Activated T-helper 9 cell treated with anti-CD3 and anti-CD28 coated beads, Interleukin-2, amount 50 U/mL, for 16 hours (primary cell): ENCODE measurements at regions not wholly inside any gene's neighbourhood (a gene's known extent, or its start where the extent isn't known, plus 50 kb on each side); places are given as distances from the start of the nearest gene placed in this dataset.
"Not testable (repeated sequence)": the region's sequence is repeated elsewhere in the genome, so short reads cannot be mapped to it uniquely, and the experiment has no call there.

ENCODE experiments used
- DNase-seq: peaks from one replicate; pipeline ENCODE4 v3.0.0-alpha.2; 2020; ENCODE audit warnings: low read depth

DNA sequence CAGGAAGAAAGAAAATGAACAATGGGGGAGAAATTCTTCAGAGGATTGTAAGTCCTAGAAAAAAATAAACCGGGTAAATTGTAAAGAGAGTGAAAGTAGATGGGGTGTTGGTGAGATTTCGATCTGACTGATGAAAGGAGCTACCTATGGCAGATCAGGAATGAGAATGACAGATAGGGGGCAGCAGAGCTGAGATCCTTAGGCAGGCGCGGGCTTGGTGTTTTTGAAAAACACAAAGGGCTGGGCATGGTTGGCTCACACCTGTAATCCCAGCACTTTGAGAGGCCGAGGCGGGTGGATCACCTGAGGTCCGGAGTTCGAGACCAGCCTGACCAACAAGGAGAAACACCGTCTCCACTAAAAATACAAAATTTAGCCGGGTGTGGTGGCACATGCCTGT lies 1468.6 kb upstream of the SLC10A2 start:
- DNase-seq: no peak

DNA sequence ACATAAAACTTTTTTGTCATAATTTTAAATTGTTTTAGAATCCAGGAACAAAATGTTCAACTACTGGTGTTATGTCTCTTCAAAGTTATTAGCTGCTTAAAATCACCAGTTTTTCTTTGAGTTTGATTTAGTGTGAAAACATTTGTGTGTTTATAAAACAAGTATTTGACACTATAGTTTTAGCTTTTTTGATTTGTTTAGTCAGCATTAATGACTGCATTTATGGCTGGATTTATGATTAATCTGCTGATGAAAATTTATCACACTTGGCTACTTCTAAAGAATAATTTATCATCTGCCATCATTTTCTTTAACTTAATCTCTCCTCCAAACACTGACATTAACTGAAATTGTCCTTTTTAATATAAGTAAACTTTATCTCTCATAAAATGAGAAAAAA lies 1465.9 kb upstream of the SLC10A2 start:
- no peak for DNase-seq

DNA sequence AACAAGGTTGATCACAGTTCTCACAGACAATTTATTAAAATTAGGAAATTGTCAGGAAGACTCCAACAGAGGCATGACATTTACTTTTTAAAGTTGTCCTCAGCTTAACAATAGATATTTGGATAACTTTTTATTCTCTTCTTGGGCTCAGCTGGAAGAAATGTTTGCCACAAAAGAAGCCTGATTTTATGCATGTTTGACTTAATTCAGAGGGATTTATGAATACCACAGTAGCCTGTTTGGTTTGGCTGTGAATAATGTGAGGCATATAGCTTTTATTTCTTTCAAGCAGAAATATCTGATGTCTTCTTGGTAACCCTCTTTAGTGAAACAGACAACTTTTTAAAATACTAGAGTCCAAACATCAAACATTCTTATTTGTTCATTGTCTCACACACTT lies 1464.5 kb upstream of the SLC10A2 start:
- DNase-seq: no peak

DNA sequence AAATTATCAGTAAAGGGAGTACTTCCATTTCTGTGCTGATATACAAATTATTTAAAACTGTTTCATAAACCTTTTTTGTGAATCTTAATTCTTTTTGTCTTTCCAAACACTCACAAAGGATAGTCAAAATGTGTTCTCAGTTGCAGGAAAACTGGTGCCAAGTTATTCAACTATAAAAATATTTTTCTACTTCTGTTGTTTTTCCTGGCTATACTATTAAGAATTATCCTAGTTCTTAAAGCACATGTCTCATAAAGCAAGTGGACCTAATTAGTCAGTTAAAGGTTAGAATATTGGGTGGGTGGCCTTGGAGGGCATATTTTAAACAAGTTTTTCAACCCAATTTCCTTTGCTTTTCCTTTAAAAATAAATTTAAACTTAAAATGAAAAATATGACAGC lies 1460.3 kb upstream of the SLC10A2 start:
- no peak for DNase-seq

- no peak for DNase-seq
Observed at GRCh38 chr13:104525467-104525866, 1459.2 kb upstream of the SLC10A2 start.

DNA sequence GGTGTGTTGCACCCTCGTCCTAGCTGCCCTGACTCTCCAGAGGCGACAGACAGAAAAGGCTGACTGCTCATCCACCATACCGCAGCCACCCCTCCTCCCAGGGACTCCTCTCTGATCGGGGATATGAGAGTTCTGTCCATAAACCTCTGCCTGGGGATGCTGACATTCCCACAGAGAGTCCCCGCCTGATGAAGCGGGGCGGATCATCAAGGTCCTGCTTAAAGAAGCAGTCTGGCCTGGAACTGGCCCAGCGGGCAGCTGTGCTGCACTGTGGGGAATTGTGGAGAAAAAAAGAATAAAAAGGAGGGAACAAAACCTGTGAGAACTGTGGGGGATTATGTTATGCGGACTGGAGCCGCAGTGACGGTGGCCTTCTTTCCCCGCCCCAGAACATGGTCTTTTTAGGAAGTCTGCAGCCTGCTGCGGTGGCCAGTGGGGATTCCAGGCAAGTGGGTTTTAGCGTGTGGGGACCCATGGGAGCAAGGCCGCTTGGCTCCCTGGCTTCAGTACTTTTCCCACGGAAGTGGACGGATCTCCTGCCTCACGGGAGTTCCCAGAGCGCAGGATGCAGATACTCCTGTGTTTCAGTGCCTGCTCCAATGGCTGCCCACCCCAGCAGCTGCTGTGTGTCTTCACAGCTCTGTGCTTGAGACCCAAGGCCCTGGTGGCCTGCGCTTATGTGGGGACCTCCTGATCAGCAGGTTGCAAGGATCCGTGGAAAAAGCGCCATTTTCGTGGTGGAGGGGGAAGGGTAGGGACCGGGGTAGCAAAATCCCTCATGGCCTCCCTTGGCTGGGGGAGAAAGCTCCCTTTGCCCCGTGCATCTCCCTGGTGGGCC lies 1456.2 kb upstream of the SLC10A2 start:
- no peak for DNase-seq

DNA sequence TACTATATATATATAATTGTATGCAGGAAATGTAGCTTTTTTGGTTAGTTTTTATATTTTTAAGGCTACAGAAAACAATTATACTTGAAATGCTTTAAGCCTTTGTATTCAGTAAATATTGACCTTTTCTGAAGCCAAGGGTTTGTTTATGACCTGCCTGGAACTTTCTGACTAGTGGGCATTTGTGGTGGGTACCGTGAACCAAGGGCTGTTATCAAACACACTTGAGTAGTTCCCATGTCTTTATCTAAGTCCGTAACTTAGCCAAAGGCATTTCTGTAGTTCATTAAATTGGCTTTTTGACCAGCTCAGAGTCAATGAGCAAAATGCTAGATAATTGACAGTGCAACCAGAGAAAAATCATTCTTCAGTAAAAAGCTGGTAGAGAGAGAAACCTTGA lies 1444.2 kb upstream of the SLC10A2 start:
- no peak for DNase-seq

DNA sequence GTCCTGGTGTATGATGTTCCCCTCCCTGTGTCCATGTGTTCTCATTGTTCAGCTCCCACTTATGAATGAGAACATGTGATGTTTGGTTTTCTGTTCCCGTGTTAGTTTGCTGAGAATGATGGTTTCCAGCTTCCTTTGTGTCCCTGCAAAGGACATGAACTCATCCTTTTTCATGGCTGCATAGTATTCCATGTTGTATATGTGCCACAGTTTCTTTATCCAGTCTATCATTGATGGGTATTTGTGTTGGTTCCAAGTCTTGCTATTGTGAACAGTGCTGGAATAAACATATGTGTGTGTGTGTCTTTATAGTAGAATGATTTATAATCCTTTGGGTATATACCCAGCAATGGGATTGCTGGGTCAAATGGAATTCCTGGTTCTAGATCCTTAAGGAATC lies 1427.3 kb upstream of the SLC10A2 start:
- not testable (repeated sequence) for DNase-seq

- no peak for DNase-seq
Observed at GRCh38 chr13:104491916-104492315, 1425.7 kb upstream of the SLC10A2 start.

- DNase-seq: no peak
Observed at GRCh38 chr13:104487006-104487405, 1420.8 kb upstream of the SLC10A2 start.

- no peak for DNase-seq
Observed at GRCh38 chr13:104485571-104485970, 1419.4 kb upstream of the SLC10A2 start.

DNA sequence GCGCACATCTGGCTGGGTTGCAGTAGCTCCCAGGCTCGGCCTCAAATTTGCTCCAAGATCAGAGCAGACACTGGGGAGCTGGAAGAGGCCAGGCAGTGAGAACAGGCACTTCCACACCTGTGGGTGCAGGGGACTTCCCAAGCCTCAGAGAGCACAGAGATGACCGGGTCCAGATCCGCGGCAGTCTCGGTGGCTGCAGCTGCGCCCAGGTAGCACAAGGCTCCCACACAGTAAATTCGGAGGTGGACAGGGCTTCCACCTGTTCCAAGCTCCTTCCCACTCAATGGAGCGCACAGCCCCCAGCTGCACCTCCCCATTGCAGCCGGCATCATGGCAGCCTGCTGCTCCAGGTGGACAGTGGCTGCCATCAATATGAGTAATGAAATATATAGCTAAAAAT lies 1417.4 kb upstream of the SLC10A2 start:
- no peak for DNase-seq

GRCh38 chr13:104477261-104477660 lies 1411.0 kb upstream of the SLC10A2 start:
- DNase-seq: no peak

DNA sequence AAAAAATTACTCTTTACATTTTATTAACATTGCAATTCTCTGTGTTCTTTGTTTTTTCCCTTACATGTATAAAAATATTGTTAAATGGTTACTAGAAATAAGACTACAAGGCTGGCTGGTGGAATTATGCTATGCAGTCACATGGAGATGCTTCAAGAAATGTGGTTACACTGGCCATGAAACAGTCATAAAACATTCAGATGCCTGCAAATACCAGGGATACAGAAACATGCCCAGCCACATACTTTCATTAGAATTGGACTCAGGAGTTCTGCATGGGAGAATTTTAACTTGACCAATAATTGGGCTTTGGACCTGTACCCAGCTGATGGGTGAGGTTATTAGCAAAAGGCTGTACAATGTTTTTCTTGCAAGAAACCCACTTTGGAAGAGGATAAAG lies 1407.7 kb upstream of the SLC10A2 start:
- no peak for DNase-seq

DNA sequence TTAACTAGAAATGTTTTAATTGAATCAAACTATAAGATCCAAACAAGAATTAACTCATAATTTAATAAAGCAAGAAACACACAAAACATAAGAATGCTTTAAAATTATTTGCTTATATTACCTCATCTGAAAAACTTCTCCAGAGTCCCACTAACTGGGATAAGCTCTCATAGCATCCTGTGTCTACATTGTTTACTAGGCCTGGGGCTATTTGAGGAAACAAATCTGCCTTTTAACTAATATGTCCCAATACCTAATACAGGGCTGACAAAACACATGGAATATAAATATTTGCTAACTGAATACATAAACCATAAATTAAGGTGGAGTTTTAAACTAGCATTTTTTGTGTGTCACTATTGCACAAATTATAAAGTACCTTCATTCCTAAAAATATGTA lies 1399.8 kb upstream of the SLC10A2 start:
- DNase-seq: no peak

DNA sequence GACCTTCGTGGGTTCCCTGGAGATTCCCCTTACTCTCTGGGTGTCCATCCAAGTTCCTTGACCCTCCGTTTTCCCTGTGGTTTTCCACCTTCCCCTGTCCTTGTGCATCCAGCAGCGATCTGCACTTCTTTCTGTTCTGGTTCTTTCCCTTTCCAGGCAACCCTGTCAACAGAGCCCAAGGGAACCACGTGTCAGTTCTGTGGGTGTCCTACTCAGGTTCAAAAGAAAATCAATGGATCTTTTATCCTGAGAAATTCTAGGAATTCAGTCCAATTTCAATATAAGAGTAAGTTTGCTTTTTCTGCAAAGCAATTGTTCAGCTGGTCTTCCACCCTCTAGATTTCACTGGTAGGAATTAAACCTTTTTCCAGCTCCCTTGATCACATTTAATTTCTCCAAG lies 1394.8 kb upstream of the SLC10A2 start:
- DNase-seq: no peak

- DNase-seq: no peak
Observed at GRCh38 chr13:104460554-104460953, 1394.3 kb upstream of the SLC10A2 start.

- DNase-seq: no peak
Observed at GRCh38 chr13:104450006-104450405, 1383.8 kb upstream of the SLC10A2 start.

GRCh38 chr13:104447348-104447747 lies 1381.1 kb upstream of the SLC10A2 start:
- no peak for DNase-seq

- DNase-seq: no peak
Observed at GRCh38 chr13:104442536-104442935, 1376.3 kb upstream of the SLC10A2 start.

DNA sequence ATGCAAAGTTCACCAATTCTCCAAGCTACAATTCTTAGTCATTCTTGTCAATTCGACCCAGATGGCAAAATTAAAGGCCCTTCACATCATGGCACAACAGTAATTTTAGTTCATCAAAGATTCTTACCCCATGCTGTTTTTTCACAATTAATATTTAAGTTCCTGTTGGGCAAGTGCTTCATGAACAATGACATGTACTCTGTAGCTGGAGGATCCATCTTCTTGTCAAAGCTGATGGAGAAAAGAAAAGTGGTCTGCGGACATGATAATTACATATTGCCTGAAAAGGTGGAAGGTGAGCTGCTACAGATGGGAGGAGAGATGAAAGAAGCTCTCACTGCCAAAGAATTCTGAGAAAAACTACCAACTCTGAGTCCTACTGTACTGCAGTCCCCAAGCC lies 1370.3 kb upstream of the SLC10A2 start:
- DNase-seq: no peak

GRCh38 chr13:104431895-104432294 lies 1365.7 kb upstream of the SLC10A2 start:
- no peak for DNase-seq

GRCh38 chr13:104426435-104426834 lies 1360.2 kb upstream of the SLC10A2 start:
- no peak for DNase-seq

GRCh38 chr13:104422668-104423067 lies 1356.5 kb upstream of the SLC10A2 start:
- no peak for DNase-seq
